HG03342 (cell line): ENCODE measurements at regions not wholly inside any gene's neighbourhood (a gene's known extent, or its start where the extent isn't known, plus 50 kb on each side); places are given as distances from the start of the nearest gene placed in this dataset.

Source experiments
- ATAC-seq: cut with Tn5 transposase; IDR thresholded peaks from one replicate; pipeline ENCODE4 v1.9.1; 2021; ENCODE audit warnings: mild to moderate bottlenecking, moderate library complexity; ENCODE audit not compliant: unreplicated experiment

DNA sequence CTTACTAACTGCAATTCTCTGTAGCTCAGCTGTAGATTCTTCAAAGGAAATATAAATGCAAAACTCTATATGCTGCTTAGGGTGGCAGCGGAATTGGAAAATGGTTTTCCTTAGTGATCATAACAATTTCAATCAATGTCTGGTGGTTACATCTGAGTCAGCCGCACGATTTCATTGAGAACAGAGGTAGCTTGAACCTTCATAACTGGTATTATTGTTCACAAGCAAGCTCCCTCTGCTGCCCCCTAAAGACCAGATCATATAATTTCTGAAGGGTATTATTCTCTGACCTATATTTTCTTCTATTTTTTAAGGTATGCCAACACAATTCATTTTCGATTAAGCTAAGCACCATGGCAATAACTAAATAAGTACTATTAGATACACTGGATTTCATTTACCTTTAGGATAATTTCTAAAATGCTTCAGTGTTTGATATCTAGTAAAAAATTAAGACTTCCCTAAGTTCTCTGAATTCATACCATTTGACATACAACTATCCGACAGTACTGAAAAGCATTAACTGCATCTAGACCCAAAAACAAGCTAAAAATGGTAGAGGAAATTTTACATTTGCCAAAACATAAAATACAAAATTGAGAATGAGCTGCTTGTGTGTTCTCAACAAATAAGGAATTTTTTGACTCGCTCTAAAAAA is 181.1 kb upstream of the SPEF2 start:
- no peak for ATAC-seq

GRCh38 chr5:35430381-35431162 is 187.1 kb upstream of the SPEF2 start:
- no peak for ATAC-seq

GRCh38 chr5:35420200-35420599 is 189.9 kb upstream of the PRLR start:
- ATAC-seq: no peak

DNA sequence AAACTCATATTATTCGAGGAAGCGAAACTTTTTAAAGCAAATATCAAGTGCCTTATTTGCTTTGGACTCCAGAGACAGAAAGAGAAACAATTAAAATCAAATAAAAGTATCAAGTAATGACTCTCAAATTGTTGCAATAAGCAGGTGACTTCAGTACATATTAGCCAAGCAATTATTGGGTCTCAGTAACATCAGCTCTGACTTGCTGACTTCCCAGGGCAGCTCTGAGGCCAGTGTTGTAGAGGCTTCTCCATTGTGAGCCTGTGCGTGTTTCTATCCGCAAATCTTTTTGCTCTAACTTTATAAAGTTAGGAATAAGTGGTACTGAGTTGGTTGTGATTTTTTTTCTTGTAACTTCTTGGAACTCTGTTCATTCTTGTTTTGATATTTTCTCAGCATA is 186.8 kb upstream of the PRLR start:
- no peak for ATAC-seq

- no peak for ATAC-seq
These were observed 186.1 kb upstream of the PRLR start for GRCh38 chr5:35416217-35416988.

GRCh38 chr5:35415309-35415708 is 185.0 kb upstream of the PRLR start:
- ATAC-seq: no peak

- no peak for ATAC-seq
These were observed 179.1 kb upstream of the PRLR start for GRCh38 chr5:35409361-35409760.

DNA sequence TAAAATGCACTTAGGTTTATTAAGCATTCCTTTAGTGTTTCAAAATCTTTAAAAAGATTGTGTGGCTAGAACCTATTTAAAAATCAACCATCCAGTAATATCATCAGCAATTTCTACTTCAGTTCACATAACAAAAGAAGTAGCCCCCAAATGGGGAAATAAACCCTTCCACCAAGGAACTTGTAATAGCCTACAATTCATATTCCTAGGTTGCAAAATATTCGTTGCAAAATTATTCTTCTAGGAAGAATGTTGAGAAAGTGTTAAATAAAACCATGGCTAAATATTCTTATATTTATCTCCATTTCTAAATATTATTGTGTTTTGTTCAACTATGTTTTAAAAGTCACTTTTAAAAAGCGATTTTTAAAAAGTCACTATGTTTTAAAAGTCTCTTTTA is 177.9 kb upstream of the PRLR start:
- no peak for ATAC-seq

- ATAC-seq: no peak
These were observed 177.4 kb upstream of the PRLR start for GRCh38 chr5:35407697-35408096.

GRCh38 chr5:35405938-35406337 is 175.7 kb upstream of the PRLR start:
- ATAC-seq: no peak

GRCh38 chr5:35404701-35405100 is 174.4 kb upstream of the PRLR start:
- ATAC-seq: no peak

- ATAC-seq: no peak
These were observed 163.6 kb upstream of the PRLR start for GRCh38 chr5:35393901-35394300.

DNA sequence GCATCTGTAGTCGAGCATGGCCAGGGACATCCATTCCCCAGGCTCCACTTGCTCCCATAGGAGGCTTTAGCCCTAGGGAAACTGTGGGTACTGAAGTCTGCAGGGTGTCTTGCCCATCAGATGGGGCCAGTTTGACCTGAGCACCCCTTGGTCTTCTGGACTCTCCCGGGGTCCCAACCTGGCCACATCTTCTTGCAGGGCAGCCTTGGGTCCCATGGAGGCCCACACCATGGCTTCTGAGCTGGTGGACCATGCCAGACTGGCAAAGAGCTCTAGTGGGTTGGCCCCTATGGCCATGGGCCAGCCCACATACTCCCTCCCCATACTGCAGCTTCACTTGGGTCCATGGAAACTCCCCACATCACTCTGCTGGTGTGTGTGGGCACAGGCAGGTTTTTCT is 154.4 kb upstream of the PRLR start:
- no peak for ATAC-seq

DNA sequence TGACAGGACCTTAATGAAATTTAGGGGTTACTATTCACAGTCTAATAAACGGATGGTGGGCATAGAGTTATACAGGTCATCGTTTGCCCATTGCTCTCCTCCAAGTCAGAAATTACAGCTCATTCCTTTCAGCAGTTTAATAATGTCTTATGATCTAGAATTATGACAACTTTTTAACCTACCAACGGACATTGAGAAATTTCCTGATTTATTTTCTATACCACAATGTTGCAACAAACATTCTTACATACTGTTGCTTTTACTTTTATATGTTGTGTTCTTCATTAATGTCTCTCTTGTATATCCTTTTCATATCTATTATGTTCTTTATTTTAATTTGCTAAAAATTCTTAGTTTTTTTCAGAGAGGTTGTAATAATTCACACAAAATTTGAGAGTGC is 152.8 kb upstream of the PRLR start:
- ATAC-seq: no peak

- ATAC-seq: no peak
These were observed 147.4 kb upstream of the PRLR start for GRCh38 chr5:35377653-35378052.

GRCh38 chr5:35374584-35374983 is 144.3 kb upstream of the PRLR start:
- ATAC-seq: no peak

GRCh38 chr5:35373249-35373648 is 143.0 kb upstream of the PRLR start:
- ATAC-seq: no peak

DNA sequence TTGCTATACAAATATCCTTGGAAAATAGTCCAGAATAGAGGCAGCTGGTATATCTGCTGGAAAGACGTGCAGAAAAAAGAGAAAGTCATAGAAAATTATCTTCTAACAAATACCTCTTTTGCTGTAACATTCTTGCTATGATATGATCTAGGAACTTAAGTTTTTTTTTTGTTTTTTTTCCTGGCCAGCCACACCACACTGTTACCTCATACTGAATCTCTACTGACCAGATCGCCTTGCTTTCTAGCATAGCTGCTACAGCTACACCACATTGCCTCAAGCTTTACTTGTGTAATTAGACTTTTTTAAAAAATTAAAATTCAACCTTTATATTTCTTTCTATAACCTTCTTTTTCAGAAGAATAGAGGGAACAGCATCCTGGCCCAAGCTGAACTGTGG is 142.2 kb upstream of the PRLR start:
- no peak for ATAC-seq

- ATAC-seq: no peak
These were observed 141.7 kb upstream of the PRLR start for GRCh38 chr5:35371951-35372426.

DNA sequence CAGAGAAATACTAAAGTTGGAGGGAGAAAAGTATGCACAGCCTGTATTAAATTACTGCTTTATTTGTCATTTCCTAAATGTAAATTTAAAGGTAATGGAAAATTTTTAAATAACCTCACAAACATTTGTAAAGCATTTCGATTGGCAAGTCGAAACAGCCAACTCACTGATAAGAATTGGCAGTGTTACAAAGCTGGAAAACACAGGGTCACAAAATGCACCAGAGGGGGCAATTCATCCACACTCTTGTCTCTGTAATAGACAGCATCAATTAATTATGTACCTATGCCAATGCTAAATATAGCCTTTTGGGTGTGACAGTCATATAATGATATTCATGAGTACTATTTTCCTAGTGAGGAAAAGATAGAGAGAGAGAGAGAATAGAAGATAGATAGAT is 140.6 kb upstream of the PRLR start:
- no peak for ATAC-seq

- ATAC-seq: no peak
These were observed 139.9 kb upstream of the PRLR start for GRCh38 chr5:35369965-35370790.
